SU-DHL-6 (cell line): ENCODE measurements at regions not wholly inside any gene's neighbourhood (a gene's known extent, or its start where the extent isn't known, plus 50 kb on each side); places are given as distances from the start of the nearest gene placed in this dataset.

Source experiments
- H2AFZ ChIP-seq: fragments of 200-600 bp; sonication (generic); 2 replicates; pipeline ENCODE4 v1.6.1; 2014; ENCODE audit warnings: low read depth, mild to moderate bottlenecking, moderate library complexity, mixed read lengths, antibody characterized with exemption, low read length; ENCODE audit not compliant: severe bottlenecking
- H3F3A ChIP-seq: fragments of 200-600 bp; shearing (Covaris generic); 2 replicates; pipeline ENCODE4 v1.6.0; 2016; ENCODE audit warnings: antibody characterized with exemption, mild to moderate bottlenecking; ENCODE audit not compliant: insufficient read depth
- H3K27ac ChIP-seq: fragments of 200-600 bp; sonication (generic); 2 replicates; pipeline ENCODE4 v1.5.1; 2016; ENCODE audit warnings: low read depth, mild to moderate bottlenecking, low read length, moderate library complexity, mixed read lengths
- H3K27me3 ChIP-seq: fragments of 200-600 bp; sonication (generic), shearing (Covaris generic); 2 replicates; pipeline ENCODE4 v1.6.0; 2014; ENCODE audit warnings: mild to moderate bottlenecking, low read length
- H3K36me3 ChIP-seq: fragments of 200-600 bp; sonication (generic); 2 replicates; pipeline ENCODE4 v1.6.1; 2014; ENCODE audit warnings: mild to moderate bottlenecking, low read length, mixed read lengths
- H3K4me2 ChIP-seq: fragments of 300-600, 200-600 bp; shearing (Covaris generic), sonication (generic); 2 replicates; pipeline ENCODE4 v1.6.0; 2014; ENCODE audit warnings: low read length, low read depth, mild to moderate bottlenecking; ENCODE audit not compliant: poor library complexity, severe bottlenecking
- H3K4me3 ChIP-seq: fragments of 200-600 bp; sonication (generic); 2 replicates; pipeline ENCODE4 v1.5.1; 2014; ENCODE audit warnings: antibody characterized with exemption, low read length, mild to moderate bottlenecking, mixed read lengths; ENCODE audit not compliant: insufficient read depth, poor library complexity, severe bottlenecking
- H3K79me2 ChIP-seq: fragments of 200-600 bp; sonication (generic); 2 replicates; pipeline ENCODE4 v1.6.1; 2014; ENCODE audit warnings: mild to moderate bottlenecking, low read length, moderate library complexity; ENCODE audit not compliant: insufficient read depth
- H3K9ac ChIP-seq: fragments of 200-600 bp; sonication (generic); 2 replicates; pipeline ENCODE4 v1.7.0; 2014; ENCODE audit warnings: mild to moderate bottlenecking, low read length
- H3K9me2 ChIP-seq: fragments of 200-600 bp; sonication (generic); replicated peaks from 2 replicates; pipeline ENCODE4 v1.6.1; 2014; ENCODE audit warnings: low read length; ENCODE audit not compliant: insufficient read depth
- H3K9me3 ChIP-seq: fragments of 200-600 bp; sonication (generic); 2 replicates; pipeline ENCODE4 v1.6.1; 2014; ENCODE audit warnings: low read length, mixed read lengths; ENCODE audit not compliant: insufficient read depth
- H4K20me1 ChIP-seq: fragments of 200-600 bp; sonication (generic); 2 replicates; pipeline ENCODE4 v1.6.1; 2014; ENCODE audit warnings: low read depth, mild to moderate bottlenecking, antibody characterized with exemption, low read length, moderate library complexity, mixed read lengths
- EZH2phosphoT487 ChIP-seq: fragments of 200-600 bp; sonication (generic), shearing (Covaris generic); conservative IDR thresholded peaks from 2 replicates; pipeline ENCODE4 v1.6.1; 2018; ENCODE audit warnings: mild to moderate bottlenecking, antibody characterized with exemption, low read length, moderate library complexity, mixed read lengths
- TF ChIP-seq, protein P1 (sequence below): fragments of 200-600 bp; sonication (generic); IDR thresholded peaks from one replicate; pipeline ENCODE4 v1.5.1; 2017; ENCODE audit warnings: antibody characterized with exemption, mild to moderate bottlenecking, low read length, moderate library complexity; ENCODE audit not compliant: insufficient read depth, poor library complexity, severe bottlenecking

DNA sequence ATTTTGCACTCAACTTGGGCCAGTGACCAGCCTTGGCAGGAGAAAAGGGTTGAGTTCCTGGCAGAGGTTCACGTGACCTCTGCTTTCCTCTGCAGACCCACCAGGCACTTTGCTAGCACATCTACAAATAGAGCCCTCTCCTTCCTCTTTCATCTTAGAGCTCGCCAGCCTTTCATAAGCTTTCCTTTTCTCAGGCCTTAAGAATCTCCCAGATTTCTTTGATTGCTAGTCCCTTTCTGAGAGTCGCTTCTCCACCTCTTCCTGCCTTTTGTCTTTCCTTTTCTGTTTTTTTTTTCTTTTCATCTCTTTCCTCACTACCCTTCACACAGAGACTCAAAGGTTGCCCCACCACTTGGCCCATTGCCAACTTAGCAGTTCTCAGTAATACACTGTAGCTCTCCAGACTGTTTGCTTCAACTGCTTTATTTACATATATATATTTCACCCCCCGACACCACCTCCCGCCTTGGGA is 375.7 kb upstream of the SPRY2 start:
- Histone ChIP-seq H3K4me3 (no peak overlapping the region), H3K27ac (no peak overlapping the region)

DNA sequence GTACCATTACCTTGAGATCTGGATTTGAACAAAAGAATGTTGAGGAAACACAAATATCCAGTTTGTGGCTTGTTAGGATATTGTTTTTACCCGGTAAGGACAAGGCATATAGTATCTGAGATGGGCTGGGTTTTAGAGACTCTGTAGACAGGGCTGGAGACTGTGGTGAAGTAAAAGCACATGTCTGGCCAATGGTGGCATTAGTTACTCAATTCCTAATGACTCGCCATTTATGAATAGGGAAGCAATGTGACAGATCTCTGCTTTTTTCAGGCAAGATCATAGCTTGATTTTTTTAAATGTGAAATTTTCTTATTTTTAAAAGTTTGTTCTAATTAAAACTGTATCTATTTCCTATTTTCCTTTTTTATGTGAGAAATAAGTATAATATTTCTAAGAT is 371.1 kb upstream of the SPRY2 start:
- no peak overlapping the region for H2AFZ ChIP-seq
- no peaks in the 10 kb centered on the region for H3K27me3 ChIP-seq
- no peak overlapping the region for H3K27ac ChIP-seq
- no peaks in the 10 kb centered on the region for H3K36me3 ChIP-seq
- no peaks in the 10 kb centered on the region for H3K9me2 ChIP-seq
- no peak for TF ChIP-seq EZH2phosphoT487
- TF ChIP-seq, protein P1, sequence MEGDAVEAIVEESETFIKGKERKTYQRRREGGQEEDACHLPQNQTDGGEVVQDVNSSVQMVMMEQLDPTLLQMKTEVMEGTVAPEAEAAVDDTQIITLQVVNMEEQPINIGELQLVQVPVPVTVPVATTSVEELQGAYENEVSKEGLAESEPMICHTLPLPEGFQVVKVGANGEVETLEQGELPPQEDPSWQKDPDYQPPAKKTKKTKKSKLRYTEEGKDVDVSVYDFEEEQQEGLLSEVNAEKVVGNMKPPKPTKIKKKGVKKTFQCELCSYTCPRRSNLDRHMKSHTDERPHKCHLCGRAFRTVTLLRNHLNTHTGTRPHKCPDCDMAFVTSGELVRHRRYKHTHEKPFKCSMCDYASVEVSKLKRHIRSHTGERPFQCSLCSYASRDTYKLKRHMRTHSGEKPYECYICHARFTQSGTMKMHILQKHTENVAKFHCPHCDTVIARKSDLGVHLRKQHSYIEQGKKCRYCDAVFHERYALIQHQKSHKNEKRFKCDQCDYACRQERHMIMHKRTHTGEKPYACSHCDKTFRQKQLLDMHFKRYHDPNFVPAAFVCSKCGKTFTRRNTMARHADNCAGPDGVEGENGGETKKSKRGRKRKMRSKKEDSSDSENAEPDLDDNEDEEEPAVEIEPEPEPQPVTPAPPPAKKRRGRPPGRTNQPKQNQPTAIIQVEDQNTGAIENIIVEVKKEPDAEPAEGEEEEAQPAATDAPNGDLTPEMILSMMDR = no peak
- H3K79me2 ChIP-seq = no peaks in the 10 kb centered on the region
- no peaks in the 10 kb centered on the region for H3K9me3 ChIP-seq
- H4K20me1 ChIP-seq = no peaks in the 10 kb centered on the region
- H3K9ac ChIP-seq = no peak overlapping the region
- no peaks in the 10 kb centered on the region for H3F3A ChIP-seq
- no peak overlapping the region for H3K4me2 ChIP-seq
- H3K4me3 ChIP-seq = no peak overlapping the region

More for the DNA sequence above, 375.7 kb upstream of the SPRY2 start:
- Histone ChIP-seq H3K9me2 (no peaks in the 10 kb centered on the region), H4K20me1 (no peaks in the 10 kb centered on the region), H3K4me2 (peak overlapping the region; percentile 28), H3K9ac (no peak overlapping the region), H3K9me3 (no peaks in the 10 kb centered on the region), H3K27me3 (no peaks in the 10 kb centered on the region), H3K36me3 (no peaks in the 10 kb centered on the region), H3F3A (no peaks in the 10 kb centered on the region), H2AFZ (no peak overlapping the region), H3K79me2 (no peaks in the 10 kb centered on the region)
- TF ChIP-seq, protein P1 = no peak
- no peak for TF ChIP-seq EZH2phosphoT487

DNA sequence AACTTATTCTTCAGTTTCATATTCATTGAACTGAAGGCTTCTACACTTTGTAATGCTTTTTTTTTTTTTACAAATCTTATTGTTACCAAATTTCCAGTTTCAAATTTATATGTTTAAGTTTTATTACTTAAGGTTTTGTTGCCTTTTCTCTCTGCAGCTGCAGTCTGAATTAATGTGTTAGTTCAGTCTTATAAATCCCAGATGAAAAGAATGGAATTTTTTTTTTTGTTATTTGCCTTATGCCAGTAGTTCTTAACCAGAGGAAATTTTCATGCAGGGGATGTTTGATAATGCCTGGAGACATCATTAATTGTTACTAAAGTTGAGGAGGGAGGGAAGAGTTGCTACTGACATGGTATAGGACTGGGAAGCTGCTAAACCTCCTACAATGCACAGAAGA is 367.9 kb upstream of the SPRY2 start:
- Histone ChIP-seq H3K36me3 (no peaks in the 10 kb centered on the region), H3K9me3 (no peaks in the 10 kb centered on the region), H3K27ac (no peak overlapping the region), H3K79me2 (no peaks in the 10 kb centered on the region), H2AFZ (no peak overlapping the region), H3K9me2 (no peaks in the 10 kb centered on the region), H3K9ac (no peak overlapping the region), H4K20me1 (no peaks in the 10 kb centered on the region), H3F3A (no peaks in the 10 kb centered on the region), H3K4me3 (no peak overlapping the region), H3K4me2 (no peak overlapping the region), H3K27me3 (no peaks in the 10 kb centered on the region)
- TF ChIP-seq EZH2phosphoT487 = no peak
- TF ChIP-seq, protein P1 = no peak
